ENCODE measurements at regions not wholly inside any gene's neighbourhood (a gene's known extent, or its start where the extent isn't known, plus 50 kb on each side); places are given as distances from the start of the nearest gene placed in this dataset.

- no peaks in the 10 kb centered on the region for H3K9me3 Mint-ChIP-seq
- no peaks in the 10 kb centered on the region for H3K27me3 Mint-ChIP-seq (ENCODE audit: low read depth)
- no peaks in the 10 kb centered on the region for H3K4me1 Mint-ChIP-seq (ENCODE audit: low read depth)
- no peaks in the 10 kb centered on the region for H3K36me3 Mint-ChIP-seq (ENCODE audit: low read depth)
- H3K4me3 Mint-ChIP-seq = no peak overlapping the region
- H3K27ac Mint-ChIP-seq = no peak overlapping the region
These were observed 197.8 kb downstream of the PCSK1 start for GRCh38 chr5:96235008-96235910.

- Mint-ChIP-seq H3K36me3 (ENCODE audit: low read depth) (no peaks in the 10 kb centered on the region), H3K27ac (no peak overlapping the region), H3K4me1 (ENCODE audit: low read depth) (no peaks in the 10 kb centered on the region)
These were observed 200.4 kb downstream of the PCSK1 start for GRCh38 chr5:96232602-96233001.

GRCh38 chr5:96229188-96229587 is 203.9 kb downstream of the PCSK1 start:
- H3K4me3 Mint-ChIP-seq = no peak overlapping the region
- H3K36me3 Mint-ChIP-seq (ENCODE audit: low read depth) = no peaks in the 10 kb centered on the region
- no peaks in the 10 kb centered on the region for H3K9me3 Mint-ChIP-seq
- peaks cover 3% of the 10 kb centered on the region for H3K27me3 Mint-ChIP-seq (ENCODE audit: low read depth)
- no peaks in the 10 kb centered on the region for H3K4me1 Mint-ChIP-seq (ENCODE audit: low read depth)
- H3K27ac Mint-ChIP-seq = no peak overlapping the region

More at GRCh38 chr5:96232602-96233001, 200.4 kb downstream of the PCSK1 start:
- Mint-ChIP-seq H3K27me3 (ENCODE audit: low read depth) (no peaks in the 10 kb centered on the region), H3K9me3 (no peaks in the 10 kb centered on the region), H3K4me3 (no peak overlapping the region)

- H3K4me3 Mint-ChIP-seq = no peak overlapping the region
- H3K9me3 Mint-ChIP-seq = no peaks in the 10 kb centered on the region
- H3K27me3 Mint-ChIP-seq (ENCODE audit: low read depth) = peaks cover 3% of the 10 kb centered on the region
- no peak overlapping the region for H3K27ac Mint-ChIP-seq
- no peaks in the 10 kb centered on the region for H3K4me1 Mint-ChIP-seq (ENCODE audit: low read depth)
- no peaks in the 10 kb centered on the region for H3K36me3 Mint-ChIP-seq (ENCODE audit: low read depth)
These were observed 204.6 kb downstream of the PCSK1 start for GRCh38 chr5:96228408-96228807.

GRCh38 chr5:96227957-96228356 is 205.1 kb downstream of the PCSK1 start:
- Mint-ChIP-seq H3K4me1 (ENCODE audit: low read depth) (no peaks in the 10 kb centered on the region), H3K4me3 (no peak overlapping the region), H3K36me3 (ENCODE audit: low read depth) (no peaks in the 10 kb centered on the region), H3K9me3 (no peaks in the 10 kb centered on the region), H3K27me3 (ENCODE audit: low read depth) (peaks cover 3% of the 10 kb centered on the region), H3K27ac (no peak overlapping the region)

- peaks cover 4% of the 10 kb centered on the region for H3K9me3 Mint-ChIP-seq
- H3K27ac Mint-ChIP-seq = no peak overlapping the region
- H3K36me3 Mint-ChIP-seq (ENCODE audit: low read depth) = no peaks in the 10 kb centered on the region
- H3K4me1 Mint-ChIP-seq (ENCODE audit: low read depth) = no peaks in the 10 kb centered on the region
- peaks cover 3% of the 10 kb centered on the region for H3K27me3 Mint-ChIP-seq (ENCODE audit: low read depth)
- H3K4me3 Mint-ChIP-seq = no peak overlapping the region
These were observed 206.0 kb downstream of the PCSK1 start for GRCh38 chr5:96226941-96227552.

- Mint-ChIP-seq H3K27ac (no peak overlapping the region), H3K4me3 (no peak overlapping the region)
These were observed 210.9 kb downstream of the PCSK1 start for GRCh38 chr5:96222129-96222528.

GRCh38 chr5:96220610-96221390 is 212.2 kb downstream of the PCSK1 start:
- Mint-ChIP-seq H3K4me1 (ENCODE audit: low read depth) (peaks cover 9% of the 10 kb centered on the region), H3K27me3 (ENCODE audit: low read depth) (peaks cover 3% of the 10 kb centered on the region), H3K9me3 (peaks cover 4% of the 10 kb centered on the region), H3K27ac (peak overlapping the region; percentile 52), H3K4me3 (no peak overlapping the region), H3K36me3 (ENCODE audit: low read depth) (no peaks in the 10 kb centered on the region)

More at GRCh38 chr5:96222129-96222528, 210.9 kb downstream of the PCSK1 start:
- Mint-ChIP-seq H3K4me1 (ENCODE audit: low read depth) (peaks cover 9% of the 10 kb centered on the region), H3K9me3 (peaks cover 4% of the 10 kb centered on the region), H3K27me3 (ENCODE audit: low read depth) (peaks cover 3% of the 10 kb centered on the region), H3K36me3 (ENCODE audit: low read depth) (no peaks in the 10 kb centered on the region)

- H3K36me3 Mint-ChIP-seq (ENCODE audit: low read depth) = no peaks in the 10 kb centered on the region
These were observed 213.3 kb downstream of the PCSK1 start for GRCh38 chr5:96219580-96220281.

GRCh38 chr5:96218653-96219052 is 214.4 kb downstream of the PCSK1 start:
- peaks cover 9% of the 10 kb centered on the region for H3K4me1 Mint-ChIP-seq (ENCODE audit: low read depth)
- no peak overlapping the region for H3K27ac Mint-ChIP-seq

More at GRCh38 chr5:96219580-96220281, 213.3 kb downstream of the PCSK1 start:
- H3K27ac Mint-ChIP-seq = peak overlapping the region; percentile 23
- no peaks in the 10 kb centered on the region for H3K27me3 Mint-ChIP-seq (ENCODE audit: low read depth)
- H3K9me3 Mint-ChIP-seq = peaks cover 4% of the 10 kb centered on the region
- H3K4me3 Mint-ChIP-seq = no peak overlapping the region
- peaks cover 9% of the 10 kb centered on the region for H3K4me1 Mint-ChIP-seq (ENCODE audit: low read depth)

GRCh38 chr5:96214442-96215197 is 218.4 kb downstream of the PCSK1 start:
- no peaks in the 10 kb centered on the region for H3K36me3 Mint-ChIP-seq (ENCODE audit: low read depth)

More at GRCh38 chr5:96218653-96219052, 214.4 kb downstream of the PCSK1 start:
- Mint-ChIP-seq H3K4me3 (no peak overlapping the region), H3K9me3 (peaks cover 4% of the 10 kb centered on the region), H3K36me3 (ENCODE audit: low read depth) (no peaks in the 10 kb centered on the region), H3K27me3 (ENCODE audit: low read depth) (no peaks in the 10 kb centered on the region)

GRCh38 chr5:96209829-96210228 is 223.2 kb downstream of the PCSK1 start:
- Mint-ChIP-seq H3K36me3 (ENCODE audit: low read depth) (peaks cover 5% of the 10 kb centered on the region), H3K9me3 (peaks cover 40% of the 10 kb centered on the region), H3K4me1 (ENCODE audit: low read depth) (no peaks in the 10 kb centered on the region), H3K27ac (no peak overlapping the region), H3K27me3 (ENCODE audit: low read depth) (peaks cover 21% of the 10 kb centered on the region), H3K4me3 (no peak overlapping the region)

More at GRCh38 chr5:96214442-96215197, 218.4 kb downstream of the PCSK1 start:
- Mint-ChIP-seq H3K4me3 (no peak overlapping the region), H3K27me3 (ENCODE audit: low read depth) (peaks cover 7% of the 10 kb centered on the region), H3K27ac (no peak overlapping the region), H3K9me3 (peaks cover 5% of the 10 kb centered on the region), H3K4me1 (ENCODE audit: low read depth) (no peaks in the 10 kb centered on the region)

GRCh38 chr5:96207420-96207819 is 225.6 kb downstream of the PCSK1 start:
- Mint-ChIP-seq H3K4me3 (no peak overlapping the region), H3K36me3 (ENCODE audit: low read depth) (peaks cover 5% of the 10 kb centered on the region), H3K27me3 (ENCODE audit: low read depth) (peaks cover 20% of the 10 kb centered on the region), H3K9me3 (peaks cover 39% of the 10 kb centered on the region), H3K4me1 (ENCODE audit: low read depth) (no peaks in the 10 kb centered on the region), H3K27ac (no peak overlapping the region)

All from T-helper 1 cell treated with Interleukin-12 subunit alpha and Interleukin-12 subunit beta and Interleukin-4 antibody, amounts not matched to agents 30 μg/mL and 1 μg/mL, for 36 hours (primary cell).